Ovary (tissue), 3 donors: ENCODE measurements at regions not wholly inside any gene's neighbourhood (a gene's known extent, or its start where the extent isn't known, plus 50 kb on each side); places are given as distances from the start of the nearest gene placed in this dataset.

Source experiments
- EP300 ChIP-seq: sonication (generic); formaldehyde crosslinking; IDR thresholded peaks from one replicate; pipeline ENCODE4 v1.6.1; 2017; ENCODE audit warnings: antibody characterized with exemption
- POLR2A ChIP-seq: fragments of 450-650 bp; IDR thresholded peaks from one replicate; pipeline ENCODE4 v1.6.1; 2017; ENCODE audit warnings: antibody characterized with exemption, mild to moderate bottlenecking, moderate library complexity
- TF ChIP-seq, protein P1 (sequence below), 3 donors: fragments of 450-650 bp in 2 of 3; fragments of 200-600 bp in 1 of 3; IDR thresholded peaks; one replicate each; pipeline versions ENCODE4 v1.5.1 to v1.8.0; 2016 to 2022; ENCODE audit warnings: antibody characterized with exemption in 3 of 3, mild to moderate bottlenecking in 1 of 3
- donor health status: DM: no; HTN: no; CAD: no.

DNA sequence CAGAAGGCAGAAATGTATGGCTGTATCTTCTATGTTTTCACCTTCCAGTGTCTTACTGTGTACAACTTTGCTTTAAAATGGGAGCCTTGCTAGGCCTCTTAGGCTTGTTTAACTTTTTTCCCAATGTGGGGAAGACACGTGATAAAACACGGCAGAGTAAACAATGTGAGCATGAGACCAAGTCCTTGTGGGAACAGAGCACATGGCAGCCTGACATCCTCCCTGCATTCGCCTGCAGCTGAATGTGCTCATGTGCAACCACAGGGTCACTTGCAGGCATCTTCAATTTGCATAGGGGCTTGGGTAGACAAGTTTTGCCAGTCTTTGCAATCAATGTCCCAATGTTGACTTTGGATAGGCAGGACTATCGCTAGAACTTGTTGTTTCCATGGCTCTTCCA, 91.8 kb downstream of the CCNG2 start:
- TF ChIP-seq, protein P1, sequence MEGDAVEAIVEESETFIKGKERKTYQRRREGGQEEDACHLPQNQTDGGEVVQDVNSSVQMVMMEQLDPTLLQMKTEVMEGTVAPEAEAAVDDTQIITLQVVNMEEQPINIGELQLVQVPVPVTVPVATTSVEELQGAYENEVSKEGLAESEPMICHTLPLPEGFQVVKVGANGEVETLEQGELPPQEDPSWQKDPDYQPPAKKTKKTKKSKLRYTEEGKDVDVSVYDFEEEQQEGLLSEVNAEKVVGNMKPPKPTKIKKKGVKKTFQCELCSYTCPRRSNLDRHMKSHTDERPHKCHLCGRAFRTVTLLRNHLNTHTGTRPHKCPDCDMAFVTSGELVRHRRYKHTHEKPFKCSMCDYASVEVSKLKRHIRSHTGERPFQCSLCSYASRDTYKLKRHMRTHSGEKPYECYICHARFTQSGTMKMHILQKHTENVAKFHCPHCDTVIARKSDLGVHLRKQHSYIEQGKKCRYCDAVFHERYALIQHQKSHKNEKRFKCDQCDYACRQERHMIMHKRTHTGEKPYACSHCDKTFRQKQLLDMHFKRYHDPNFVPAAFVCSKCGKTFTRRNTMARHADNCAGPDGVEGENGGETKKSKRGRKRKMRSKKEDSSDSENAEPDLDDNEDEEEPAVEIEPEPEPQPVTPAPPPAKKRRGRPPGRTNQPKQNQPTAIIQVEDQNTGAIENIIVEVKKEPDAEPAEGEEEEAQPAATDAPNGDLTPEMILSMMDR (IDR thresholded peaks at IDR 0.05) = no peak
- TF ChIP-seq POLR2A (no peak), EP300 (no peak)
